ACC112 (cell line): ENCODE measurements at regions not wholly inside any gene's neighbourhood (a gene's known extent, or its start where the extent isn't known, plus 50 kb on each side); places are given as distances from the start of the nearest gene placed in this dataset.
"Not testable (repeated sequence)": the region's sequence is repeated elsewhere in the genome, so short reads cannot be mapped to it uniquely, and the experiment has no call there.

Experiments
- H2AFZ ChIP-seq: fragments of 200-600 bp; sonication (generic); one replicate; pipeline ENCODE4 v1.6.0; 2017; ENCODE audit warnings: antibody characterized with exemption, low read length; ENCODE audit not compliant: unreplicated experiment
- H3K27ac ChIP-seq: fragments of 200-600 bp; sonication (generic); 2 replicates; pipeline ENCODE4 v1.5.1; 2014; ENCODE audit warnings: low read depth, mild to moderate bottlenecking, antibody characterized with exemption, low read length, moderate library complexity
- H3K27me3 ChIP-seq: fragments of 200-600 bp; sonication (generic); 2 replicates; pipeline ENCODE4 v1.6.1; 2014; ENCODE audit warnings: mild to moderate bottlenecking, antibody characterized with exemption, low read length, moderate library complexity, mixed read lengths; ENCODE audit not compliant: insufficient read depth
- H3K36me3 ChIP-seq: fragments of 200-600 bp; sonication (generic); 2 replicates; pipeline ENCODE4 v1.6.1; 2016; ENCODE audit warnings: mild to moderate bottlenecking, antibody characterized with exemption, low read length, moderate library complexity, mixed read lengths; ENCODE audit not compliant: insufficient read depth
- H3K4me1 ChIP-seq: fragments of 200-600 bp; sonication (generic); one replicate; pipeline ENCODE4 v1.6.1; 2016; ENCODE audit warnings: low read length, mixed read lengths; ENCODE audit not compliant: insufficient read depth, unreplicated experiment, control insufficient read depth
- H3K4me3 ChIP-seq: fragments of 200-600 bp; sonication (generic); 2 replicates; pipeline ENCODE4 v1.5.1; 2014; ENCODE audit warnings: mild to moderate bottlenecking, low read depth, low read length
- H3K79me2 ChIP-seq: fragments of 200-600 bp; sonication (generic); one replicate; pipeline ENCODE4 v1.6.0; 2016; ENCODE audit warnings: low read length; ENCODE audit not compliant: control insufficient read depth, unreplicated experiment, insufficient read depth

- Histone ChIP-seq H3K36me3 (no peaks in the 10 kb centered on the region), H2AFZ (no peak overlapping the region), H3K27ac (no peak overlapping the region), H3K79me2 (no peaks in the 10 kb centered on the region), H3K27me3 (no peaks in the 10 kb centered on the region), H3K4me1 (no peaks in the 10 kb centered on the region), H3K4me3 (no peak overlapping the region)
Measured at GRCh38 chr14:86196471-86196870, 666.5 kb downstream of the FLRT2 start.

- Histone ChIP-seq H3K36me3 (no peaks in the 10 kb centered on the region), H2AFZ (no peak overlapping the region), H3K27me3 (no peaks in the 10 kb centered on the region), H3K4me3 (no peak overlapping the region), H3K27ac (no peak overlapping the region), H3K79me2 (no peaks in the 10 kb centered on the region), H3K4me1 (no peaks in the 10 kb centered on the region)
Measured at GRCh38 chr14:86193756-86194155, 663.8 kb downstream of the FLRT2 start.

- H3K27ac ChIP-seq, result no peak overlapping the region
- H3K79me2 ChIP-seq, result no peaks in the 10 kb centered on the region
- no peaks in the 10 kb centered on the region for H3K27me3 ChIP-seq
- no peaks in the 10 kb centered on the region for H3K36me3 ChIP-seq
- H2AFZ ChIP-seq, result no peak overlapping the region
- H3K4me3 ChIP-seq, result no peak overlapping the region
- no peaks in the 10 kb centered on the region for H3K4me1 ChIP-seq
Measured at GRCh38 chr14:86179980-86180379, 650.0 kb downstream of the FLRT2 start.

- no peak overlapping the region for H2AFZ ChIP-seq
- H3K36me3 ChIP-seq, result no peaks in the 10 kb centered on the region
- H3K79me2 ChIP-seq, result no peaks in the 10 kb centered on the region
- H3K4me3 ChIP-seq, result no peak overlapping the region
- H3K27ac ChIP-seq, result no peak overlapping the region
- no peaks in the 10 kb centered on the region for H3K4me1 ChIP-seq
- H3K27me3 ChIP-seq, result no peaks in the 10 kb centered on the region
Measured at GRCh38 chr14:86168371-86168770, 638.4 kb downstream of the FLRT2 start.

GRCh38 chr14:86166541-86166940, 636.6 kb downstream of the FLRT2 start:
- Histone ChIP-seq H3K27me3 (no peaks in the 10 kb centered on the region), H3K79me2 (no peaks in the 10 kb centered on the region), H3K4me1 (no peaks in the 10 kb centered on the region), H3K27ac (no peak overlapping the region), H2AFZ (no peak overlapping the region), H3K36me3 (no peaks in the 10 kb centered on the region), H3K4me3 (no peak overlapping the region)

GRCh38 chr14:86153480-86153879, 623.5 kb downstream of the FLRT2 start:
- no peaks in the 10 kb centered on the region for H3K79me2 ChIP-seq
- no peak overlapping the region for H3K4me3 ChIP-seq
- H3K4me1 ChIP-seq, result no peaks in the 10 kb centered on the region
- H3K27ac ChIP-seq, result no peak overlapping the region
- no peaks in the 10 kb centered on the region for H3K27me3 ChIP-seq
- H3K36me3 ChIP-seq, result no peaks in the 10 kb centered on the region
- H2AFZ ChIP-seq, result no peak overlapping the region

- H3K27ac ChIP-seq, result no peak overlapping the region
- no peak overlapping the region for H2AFZ ChIP-seq
- H3K4me3 ChIP-seq, result no peak overlapping the region
- no peaks in the 10 kb centered on the region for H3K27me3 ChIP-seq
- no peaks in the 10 kb centered on the region for H3K79me2 ChIP-seq
- no peaks in the 10 kb centered on the region for H3K36me3 ChIP-seq
- no peaks in the 10 kb centered on the region for H3K4me1 ChIP-seq
Measured at GRCh38 chr14:86143248-86143647, 613.3 kb downstream of the FLRT2 start.

GRCh38 chr14:86141966-86142365, 612.0 kb downstream of the FLRT2 start:
- Histone ChIP-seq H3K4me1 (no peaks in the 10 kb centered on the region), H3K36me3 (no peaks in the 10 kb centered on the region), H3K79me2 (no peaks in the 10 kb centered on the region), H3K27me3 (no peaks in the 10 kb centered on the region), H3K4me3 (no peak overlapping the region), H2AFZ (no peak overlapping the region), H3K27ac (no peak overlapping the region)

- H3K79me2 ChIP-seq, result no peaks in the 10 kb centered on the region
- H3K27ac ChIP-seq, result no peak overlapping the region
- H3K4me1 ChIP-seq, result no peaks in the 10 kb centered on the region
- H2AFZ ChIP-seq, result no peak overlapping the region
- H3K4me3 ChIP-seq, result no peak overlapping the region
- no peaks in the 10 kb centered on the region for H3K36me3 ChIP-seq
- no peaks in the 10 kb centered on the region for H3K27me3 ChIP-seq
Measured at GRCh38 chr14:86129426-86129825, 599.5 kb downstream of the FLRT2 start.

GRCh38 chr14:86124328-86124727, 594.4 kb downstream of the FLRT2 start:
- H2AFZ ChIP-seq, result no peak overlapping the region
- H3K27ac ChIP-seq, result no peak overlapping the region
- no peaks in the 10 kb centered on the region for H3K27me3 ChIP-seq
- H3K36me3 ChIP-seq, result no peaks in the 10 kb centered on the region
- no peak overlapping the region; the same call in 1 of the 2 replicates for H3K4me3 ChIP-seq
- no peaks in the 10 kb centered on the region for H3K79me2 ChIP-seq
- no peaks in the 10 kb centered on the region for H3K4me1 ChIP-seq

GRCh38 chr14:86115972-86116371, 586.0 kb downstream of the FLRT2 start:
- H3K27me3 ChIP-seq, result no peaks in the 10 kb centered on the region
- H3K36me3 ChIP-seq, result no peaks in the 10 kb centered on the region
- H3K4me1 ChIP-seq, result no peaks in the 10 kb centered on the region
- H3K27ac ChIP-seq, result no peak overlapping the region
- H3K79me2 ChIP-seq, result no peaks in the 10 kb centered on the region
- H3K4me3 ChIP-seq, result no peak overlapping the region
- H2AFZ ChIP-seq, result no peak overlapping the region

- not testable (repeated sequence) for H3K4me3 ChIP-seq, H3K27ac ChIP-seq, H3K4me1 ChIP-seq, H3K79me2 ChIP-seq, H3K36me3 ChIP-seq, H2AFZ ChIP-seq, H3K27me3 ChIP-seq
Measured at GRCh38 chr14:86110871-86111270, 580.9 kb downstream of the FLRT2 start.
